T-helper 2 cell treated with Interferon-gamma antibody and Interleukin-4, amounts not matched to agents 5 μg/mL and 100 μg/mL, for 36 hours (primary cell): ENCODE measurements at regions not wholly inside any gene's neighbourhood (a gene's known extent, or its start where the extent isn't known, plus 50 kb on each side); places are given as distances from the start of the nearest gene placed in this dataset.
"Not testable (repeated sequence)": the region's sequence is repeated elsewhere in the genome, so short reads cannot be mapped to it uniquely, and the experiment has no call there.

Experiments
- DNase-seq: peaks from one replicate; pipeline ENCODE4 v3.0.0; 2021; ENCODE audit warnings: low spot score
- H3K27ac Mint-ChIP-seq: one replicate; pipeline ENCODE4 v1.8.0; 2021; ENCODE audit warnings: mild to moderate bottlenecking, mixed read lengths
- H3K27me3 Mint-ChIP-seq: one replicate; pipeline ENCODE4 v1.8.0; 2021; ENCODE audit warnings: low read depth, mixed read lengths
- H3K36me3 Mint-ChIP-seq: one replicate; pipeline ENCODE4 v1.8.0; 2021; ENCODE audit warnings: low read depth, mixed read lengths
- H3K4me1 Mint-ChIP-seq: one replicate; pipeline ENCODE4 v1.8.0; 2021; ENCODE audit warnings: low read depth, mixed read lengths
- H3K4me3 Mint-ChIP-seq: one replicate; pipeline ENCODE4 v1.8.0; 2022; ENCODE audit warnings: mild to moderate bottlenecking, moderate library complexity, mixed read lengths
- H3K9me3 Mint-ChIP-seq: one replicate; pipeline ENCODE4 v1.8.0; 2021; ENCODE audit warnings: mixed read lengths

DNA sequence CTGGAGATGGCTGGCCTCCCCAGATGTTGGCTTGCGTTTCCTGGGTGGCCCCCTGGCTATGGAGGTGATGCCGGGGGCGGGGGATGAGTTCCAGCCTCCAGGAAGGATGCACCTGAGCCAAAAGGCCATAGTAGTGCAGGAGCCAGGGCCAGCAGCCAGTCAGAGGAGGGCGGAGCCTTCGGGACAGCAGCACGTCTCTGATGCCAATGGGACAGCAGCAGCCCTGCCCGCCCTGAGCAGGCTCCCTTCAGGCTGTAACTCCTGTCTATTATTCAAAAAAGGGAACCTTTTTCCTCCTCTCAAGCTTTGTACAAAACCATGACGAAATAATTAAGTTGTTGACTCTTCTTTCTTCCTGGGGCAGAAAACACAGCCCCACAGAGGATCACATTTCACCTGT lies 189.7 kb downstream of the BCL2L11 start:
- H3K36me3 Mint-ChIP-seq, H3K9me3 Mint-ChIP-seq, H3K27me3 Mint-ChIP-seq, DNase-seq, H3K4me3 Mint-ChIP-seq, H3K4me1 Mint-ChIP-seq, H3K27ac Mint-ChIP-seq: not testable (repeated sequence)

DNA sequence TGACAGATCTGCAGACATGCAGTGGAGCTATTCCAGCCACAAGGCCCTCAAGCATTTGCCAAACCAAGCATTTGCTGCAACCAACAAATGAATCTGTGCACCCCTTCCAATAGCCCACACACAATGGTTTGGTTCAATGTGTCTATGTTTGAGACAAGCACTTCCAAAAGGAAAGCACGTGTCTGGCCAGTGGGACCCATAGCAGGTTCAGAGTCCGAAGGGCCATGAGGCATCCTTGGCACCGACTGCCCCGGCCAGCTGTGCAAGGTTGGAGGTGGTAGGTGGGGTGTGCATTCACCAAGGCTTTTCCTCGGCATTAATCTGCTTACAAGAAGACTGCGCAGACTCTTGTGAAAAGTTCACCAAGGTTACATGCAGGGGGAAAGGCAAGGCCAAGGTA lies 190.9 kb downstream of the BCL2L11 start:
- not testable (repeated sequence) for H3K4me3 Mint-ChIP-seq, H3K4me1 Mint-ChIP-seq, H3K9me3 Mint-ChIP-seq, DNase-seq, H3K36me3 Mint-ChIP-seq, H3K27me3 Mint-ChIP-seq, H3K27ac Mint-ChIP-seq

GRCh38 chr2:111312897-111313607 lies 192.3 kb downstream of the BCL2L11 start:
- H3K36me3 Mint-ChIP-seq, H3K4me3 Mint-ChIP-seq, H3K9me3 Mint-ChIP-seq, DNase-seq, H3K27ac Mint-ChIP-seq, H3K4me1 Mint-ChIP-seq, H3K27me3 Mint-ChIP-seq: not testable (repeated sequence)

DNA sequence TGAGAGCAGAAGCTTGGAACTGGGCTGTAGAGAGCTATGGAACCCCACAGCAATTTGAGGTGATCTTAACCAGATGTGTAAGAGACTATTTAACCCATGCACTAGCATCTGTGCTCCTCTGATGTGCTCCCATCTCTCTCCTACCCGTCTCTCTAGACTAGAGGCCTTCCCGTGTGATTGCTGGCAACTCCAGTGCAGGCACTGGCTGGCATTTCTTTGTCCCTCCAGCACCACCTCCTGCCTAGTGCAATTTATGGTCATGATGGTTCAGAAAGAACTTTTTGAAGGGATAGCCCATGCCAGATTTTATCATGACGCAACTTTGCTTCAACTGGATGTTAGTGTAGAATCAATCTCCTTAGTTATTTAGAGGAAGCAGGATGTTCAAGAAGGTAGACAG lies 193.0 kb downstream of the BCL2L11 start:
- H3K4me1 Mint-ChIP-seq, H3K27me3 Mint-ChIP-seq, DNase-seq, H3K27ac Mint-ChIP-seq, H3K4me3 Mint-ChIP-seq, H3K9me3 Mint-ChIP-seq, H3K36me3 Mint-ChIP-seq: not testable (repeated sequence)

DNA sequence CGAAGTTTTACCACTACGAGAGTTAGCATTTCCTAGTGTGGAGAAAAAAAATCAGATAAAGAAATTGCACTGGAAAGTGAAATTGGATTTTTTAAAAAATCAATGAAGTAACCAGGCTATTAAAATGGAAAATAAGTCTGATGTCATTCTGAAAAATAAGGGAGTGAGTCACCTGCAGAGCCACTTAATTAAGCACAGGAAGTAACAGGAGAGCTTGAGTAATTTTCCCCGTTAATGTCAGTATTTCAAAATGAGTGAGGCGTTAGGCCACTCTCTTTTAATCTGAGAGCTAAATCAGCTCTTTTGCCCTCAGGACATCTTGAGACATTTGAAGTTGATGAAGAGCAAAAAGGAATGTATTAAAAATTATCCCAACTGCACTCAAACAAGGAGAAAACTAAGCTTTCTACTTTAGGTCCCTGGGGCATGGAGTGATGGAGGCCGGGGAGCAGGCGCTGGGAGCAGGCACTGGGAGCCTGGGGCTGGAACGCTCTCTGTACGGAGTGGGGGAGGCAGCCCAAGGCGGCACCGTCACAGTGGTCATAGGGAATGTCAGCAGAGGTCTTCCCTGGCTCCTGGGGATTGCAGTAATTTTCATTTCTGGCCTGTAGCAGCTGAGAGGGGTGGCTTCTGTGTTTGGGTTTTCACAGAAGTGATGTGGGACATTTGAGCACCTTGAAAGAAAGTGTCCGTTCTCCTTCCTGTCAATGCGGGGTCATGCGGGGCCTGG lies 194.6 kb downstream of the BCL2L11 start:
- not testable (repeated sequence) for H3K4me3 Mint-ChIP-seq, H3K9me3 Mint-ChIP-seq, H3K4me1 Mint-ChIP-seq, DNase-seq, H3K27ac Mint-ChIP-seq, H3K27me3 Mint-ChIP-seq, H3K36me3 Mint-ChIP-seq

GRCh38 chr2:111316221-111316741 lies 195.6 kb downstream of the BCL2L11 start:
- H3K9me3 Mint-ChIP-seq, H3K4me3 Mint-ChIP-seq, H3K4me1 Mint-ChIP-seq, H3K36me3 Mint-ChIP-seq, H3K27me3 Mint-ChIP-seq, H3K27ac Mint-ChIP-seq: not testable (repeated sequence)
- DNase-seq: peak; percentile 15

- not testable (repeated sequence) for H3K27ac Mint-ChIP-seq, H3K4me1 Mint-ChIP-seq, H3K36me3 Mint-ChIP-seq, H3K4me3 Mint-ChIP-seq, H3K9me3 Mint-ChIP-seq, H3K27me3 Mint-ChIP-seq
- DNase-seq: peak; percentile 38
These were observed 196.3 kb downstream of the BCL2L11 start for GRCh38 chr2:111316881-111317549.

DNA sequence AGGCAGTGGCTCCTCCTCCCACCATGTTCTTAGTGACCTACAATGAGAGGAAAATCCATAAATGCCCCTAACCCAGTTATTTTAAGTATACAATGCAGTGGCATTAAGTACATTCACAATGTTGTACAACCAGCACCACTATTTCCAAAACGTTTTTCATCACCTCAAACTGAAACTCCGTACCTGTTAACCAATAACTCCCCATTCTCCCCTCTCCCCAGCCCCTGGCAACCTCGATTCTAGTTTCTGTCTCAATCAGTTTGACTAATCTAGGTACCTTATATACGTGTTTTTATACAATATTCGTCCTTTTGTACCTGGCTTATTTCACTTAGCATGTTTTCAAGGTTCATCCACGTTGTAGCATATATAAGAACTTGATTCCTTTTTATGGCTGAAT lies 198.8 kb downstream of the BCL2L11 start:
- not testable (repeated sequence) for H3K4me1 Mint-ChIP-seq, H3K27ac Mint-ChIP-seq, H3K36me3 Mint-ChIP-seq, H3K4me3 Mint-ChIP-seq, H3K9me3 Mint-ChIP-seq, H3K27me3 Mint-ChIP-seq
- DNase-seq: peak; percentile 20

- not testable (repeated sequence) for H3K36me3 Mint-ChIP-seq, H3K27me3 Mint-ChIP-seq, H3K4me1 Mint-ChIP-seq, DNase-seq, H3K27ac Mint-ChIP-seq, H3K9me3 Mint-ChIP-seq, H3K4me3 Mint-ChIP-seq
These were observed 199.6 kb downstream of the BCL2L11 start for GRCh38 chr2:111320264-111320663.

DNA sequence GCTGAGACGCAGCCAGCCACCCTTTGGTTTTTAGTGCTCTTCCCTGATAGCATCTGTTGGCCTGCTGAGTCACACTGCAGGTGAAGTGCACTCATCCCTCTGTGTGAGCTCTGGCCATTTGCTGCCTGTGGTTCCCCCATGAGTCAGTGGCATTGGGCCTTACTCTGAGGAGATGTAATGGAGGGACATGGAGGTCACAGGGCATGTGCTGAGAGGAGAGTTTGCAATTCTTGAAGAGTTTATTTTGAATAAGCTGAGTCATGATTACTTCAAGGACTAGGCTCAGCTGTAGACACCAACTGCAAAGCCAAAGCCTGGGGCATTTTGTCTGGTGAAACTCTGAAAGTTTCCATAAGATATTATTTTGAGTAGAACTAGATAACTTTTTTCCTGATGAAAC lies 200.3 kb downstream of the BCL2L11 start:
- H3K9me3 Mint-ChIP-seq, H3K27ac Mint-ChIP-seq, H3K36me3 Mint-ChIP-seq, H3K4me1 Mint-ChIP-seq, H3K27me3 Mint-ChIP-seq, H3K4me3 Mint-ChIP-seq: not testable (repeated sequence)
- peak; percentile 17 for DNase-seq

- not testable (repeated sequence) for H3K27me3 Mint-ChIP-seq
These were observed 202.7 kb downstream of the BCL2L11 start for GRCh38 chr2:111323384-111323783.

GRCh38 chr2:111327726-111328125 lies 207.0 kb downstream of the BCL2L11 start:
- H3K4me1 Mint-ChIP-seq, H3K4me3 Mint-ChIP-seq, H3K27me3 Mint-ChIP-seq, H3K27ac Mint-ChIP-seq, DNase-seq, H3K36me3 Mint-ChIP-seq, H3K9me3 Mint-ChIP-seq: not testable (repeated sequence)

More at GRCh38 chr2:111323384-111323783, 202.7 kb downstream of the BCL2L11 start:
- H3K27ac Mint-ChIP-seq, H3K9me3 Mint-ChIP-seq, DNase-seq, H3K36me3 Mint-ChIP-seq, H3K4me3 Mint-ChIP-seq, H3K4me1 Mint-ChIP-seq: not testable (repeated sequence)

DNA sequence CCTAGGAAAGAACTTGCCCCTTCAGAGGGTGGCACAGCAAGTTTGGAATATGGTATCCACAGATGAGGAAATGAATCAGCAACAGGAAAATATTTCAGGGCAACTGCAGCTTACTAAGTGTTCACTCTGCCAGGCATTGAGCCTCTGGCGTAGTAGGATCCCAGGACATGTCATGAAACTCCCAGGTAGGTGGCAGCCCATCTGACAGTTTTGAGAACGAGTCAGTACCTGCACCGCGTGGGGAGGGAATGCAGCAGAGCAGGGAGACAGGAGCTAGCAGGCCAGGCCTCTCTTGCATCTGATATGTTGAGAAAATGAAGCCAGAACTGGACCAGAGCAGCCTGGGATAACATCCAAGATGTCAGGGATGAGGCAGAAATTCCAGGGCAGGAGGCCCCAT lies 208.6 kb downstream of the BCL2L11 start:
- not testable (repeated sequence) for H3K27me3 Mint-ChIP-seq, H3K9me3 Mint-ChIP-seq, DNase-seq, H3K36me3 Mint-ChIP-seq, H3K4me1 Mint-ChIP-seq, H3K27ac Mint-ChIP-seq, H3K4me3 Mint-ChIP-seq

DNA sequence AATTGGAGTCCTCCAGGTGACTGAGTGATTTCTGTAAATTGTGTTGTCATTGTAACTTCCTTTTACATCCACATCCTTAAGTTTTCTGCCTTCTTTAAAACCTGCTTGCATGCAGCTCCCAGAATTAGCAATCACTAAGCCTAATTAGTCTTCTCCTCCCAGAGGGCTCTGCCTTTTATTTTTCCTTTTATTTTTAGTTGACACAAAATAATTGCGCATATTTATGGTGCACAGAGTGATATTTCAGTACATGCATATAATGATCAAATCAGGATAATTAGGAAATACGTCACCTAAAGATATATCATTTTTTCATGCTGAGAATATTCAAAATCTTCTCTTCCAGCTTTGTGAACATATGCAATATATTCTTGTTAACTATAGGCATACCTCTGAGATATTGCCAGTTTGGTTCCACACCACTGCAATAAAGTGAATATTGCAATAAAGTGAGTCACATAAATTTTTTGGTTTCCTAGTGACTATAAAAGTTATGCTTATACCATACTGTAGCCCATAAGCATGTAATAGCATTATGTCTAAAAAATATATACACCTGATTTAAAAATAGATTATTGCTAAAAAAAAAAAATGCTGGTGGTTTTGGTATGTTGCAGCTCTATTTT lies 210.5 kb downstream of the BCL2L11 start:
- H3K27me3 Mint-ChIP-seq, H3K27ac Mint-ChIP-seq, DNase-seq, H3K4me3 Mint-ChIP-seq, H3K4me1 Mint-ChIP-seq, H3K9me3 Mint-ChIP-seq, H3K36me3 Mint-ChIP-seq: not testable (repeated sequence)
